ENCODE measurements at regions not wholly inside any gene's neighbourhood (a gene's known extent, or its start where the extent isn't known, plus 50 kb on each side); places are given as distances from the start of the nearest gene placed in this dataset.

GRCh38 chr16:86124321-86124720 lies 225.4 kb downstream of the IRF8 start:
- no peak for DNase-seq

GRCh38 chr16:86126891-86127290 lies 227.9 kb downstream of the IRF8 start:
- DNase-seq = no peak

- no peak for DNase-seq
Measured at GRCh38 chr16:86127366-86127765, 228.4 kb downstream of the IRF8 start.

GRCh38 chr16:86128246-86128645 lies 229.3 kb downstream of the IRF8 start:
- DNase-seq = no peak

- DNase-seq = no peak
Measured at GRCh38 chr16:86129541-86129940, 230.6 kb downstream of the IRF8 start.

GRCh38 chr16:86133377-86133776 lies 234.4 kb downstream of the IRF8 start:
- DNase-seq = no peak

GRCh38 chr16:86133847-86134375 lies 234.9 kb downstream of the IRF8 start:
- no peak for DNase-seq

- no peak for DNase-seq
Measured at GRCh38 chr16:86134802-86135461, 236.0 kb downstream of the IRF8 start.

GRCh38 chr16:86137359-86137758 lies 238.4 kb downstream of the IRF8 start:
- no peak for DNase-seq

GRCh38 chr16:86138121-86139085 lies 239.4 kb downstream of the IRF8 start:
- no peak for DNase-seq

GRCh38 chr16:86142801-86143236 lies 243.9 kb downstream of the IRF8 start:
- no peak for DNase-seq

GRCh38 chr16:86143666-86144065 lies 244.7 kb downstream of the IRF8 start:
- no peak for DNase-seq

- no peak for DNase-seq
Measured at GRCh38 chr16:86145669-86146068, 246.7 kb downstream of the IRF8 start.

- DNase-seq = no peak
Measured at GRCh38 chr16:86150641-86151238, 251.8 kb downstream of the IRF8 start.

GRCh38 chr16:86151239-86151851 lies 252.4 kb downstream of the IRF8 start:
- no peak for DNase-seq

- DNase-seq = no peak
Measured at GRCh38 chr16:86156155-86156554, 257.2 kb downstream of the IRF8 start.

- DNase-seq = no peak
Measured at GRCh38 chr16:86157616-86158247, 258.8 kb downstream of the IRF8 start.

- no peak for DNase-seq
Measured at GRCh38 chr16:86158688-86159360, 259.9 kb downstream of the IRF8 start.

- DNase-seq = no peak
Measured at GRCh38 chr16:86165479-86165878, 266.5 kb downstream of the IRF8 start.

GRCh38 chr16:86166414-86166813 lies 267.5 kb downstream of the IRF8 start:
- no peak for DNase-seq

GRCh38 chr16:86167061-86167460 lies 268.1 kb downstream of the IRF8 start:
- DNase-seq = no peak

GRCh38 chr16:86170720-86171119 lies 271.8 kb downstream of the IRF8 start:
- no peak for DNase-seq

Data from NCI-H510A treated with DMSO at 0.1 percent for 48 hours (cell line).